WTC11 (cell line): ENCODE measurements at regions not wholly inside any gene's neighbourhood (a gene's known extent, or its start where the extent isn't known, plus 50 kb on each side); places are given as distances from the start of the nearest gene placed in this dataset.
"Not testable (repeated sequence)": the region's sequence is repeated elsewhere in the genome, so short reads cannot be mapped to it uniquely, and the experiment has no call there.

Source experiments
- TF ChIP-seq, protein P1 (sequence below): fragments of 250-450 bp; sonication (Bioruptor Pico); IDR thresholded peaks from 2 replicates; pipeline ENCODE4 v1.9.0; 2021; ENCODE audit warnings: mild to moderate bottlenecking
- TF ChIP-seq, protein P2 (sequence below): fragments of 250-450 bp; sonication (Bioruptor Pico); IDR thresholded peaks from 2 replicates; pipeline ENCODE4 v1.9.0; 2021; ENCODE audit warnings: mild to moderate bottlenecking

DNA sequence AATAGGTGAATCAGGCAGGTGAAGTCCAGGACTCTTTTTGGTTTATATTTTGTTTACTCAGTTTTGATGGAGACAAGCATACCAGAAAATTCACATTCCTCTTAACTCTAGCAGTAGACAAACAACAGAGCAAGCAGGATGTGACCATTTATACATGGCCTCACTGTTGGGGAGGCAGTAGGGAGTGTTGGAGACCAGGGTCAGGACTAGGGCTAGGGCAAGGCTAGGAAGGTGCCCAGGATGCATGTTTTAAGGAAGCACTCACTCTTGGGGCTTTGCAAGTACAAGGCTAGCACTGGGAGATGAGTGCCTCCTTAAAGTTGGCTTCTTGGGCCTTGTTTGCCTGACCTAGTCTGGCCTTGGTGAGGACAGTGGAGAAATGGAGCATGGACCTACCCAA, 84.5 kb upstream of the PLGLB2 start:
- TF ChIP-seq, protein P1, sequence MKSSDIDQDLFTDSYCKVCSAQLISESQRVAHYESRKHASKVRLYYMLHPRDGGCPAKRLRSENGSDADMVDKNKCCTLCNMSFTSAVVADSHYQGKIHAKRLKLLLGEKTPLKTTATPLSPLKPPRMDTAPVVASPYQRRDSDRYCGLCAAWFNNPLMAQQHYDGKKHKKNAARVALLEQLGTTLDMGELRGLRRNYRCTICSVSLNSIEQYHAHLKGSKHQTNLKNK (CRISPR knock-in tag) = not testable (repeated sequence)
- TF ChIP-seq, protein P2, sequence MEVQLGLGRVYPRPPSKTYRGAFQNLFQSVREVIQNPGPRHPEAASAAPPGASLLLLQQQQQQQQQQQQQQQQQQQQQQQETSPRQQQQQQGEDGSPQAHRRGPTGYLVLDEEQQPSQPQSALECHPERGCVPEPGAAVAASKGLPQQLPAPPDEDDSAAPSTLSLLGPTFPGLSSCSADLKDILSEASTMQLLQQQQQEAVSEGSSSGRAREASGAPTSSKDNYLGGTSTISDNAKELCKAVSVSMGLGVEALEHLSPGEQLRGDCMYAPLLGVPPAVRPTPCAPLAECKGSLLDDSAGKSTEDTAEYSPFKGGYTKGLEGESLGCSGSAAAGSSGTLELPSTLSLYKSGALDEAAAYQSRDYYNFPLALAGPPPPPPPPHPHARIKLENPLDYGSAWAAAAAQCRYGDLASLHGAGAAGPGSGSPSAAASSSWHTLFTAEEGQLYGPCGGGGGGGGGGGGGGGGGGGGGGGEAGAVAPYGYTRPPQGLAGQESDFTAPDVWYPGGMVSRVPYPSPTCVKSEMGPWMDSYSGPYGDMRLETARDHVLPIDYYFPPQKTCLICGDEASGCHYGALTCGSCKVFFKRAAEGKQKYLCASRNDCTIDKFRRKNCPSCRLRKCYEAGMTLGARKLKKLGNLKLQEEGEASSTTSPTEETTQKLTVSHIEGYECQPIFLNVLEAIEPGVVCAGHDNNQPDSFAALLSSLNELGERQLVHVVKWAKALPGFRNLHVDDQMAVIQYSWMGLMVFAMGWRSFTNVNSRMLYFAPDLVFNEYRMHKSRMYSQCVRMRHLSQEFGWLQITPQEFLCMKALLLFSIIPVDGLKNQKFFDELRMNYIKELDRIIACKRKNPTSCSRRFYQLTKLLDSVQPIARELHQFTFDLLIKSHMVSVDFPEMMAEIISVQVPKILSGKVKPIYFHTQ (CRISPR knock-in tag) = not testable (repeated sequence)
